SU-DHL-6 (cell line): ENCODE measurements at regions not wholly inside any gene's neighbourhood (a gene's known extent, or its start where the extent isn't known, plus 50 kb on each side); places are given as distances from the start of the nearest gene placed in this dataset.

Experiments used
- CTCF ChIP-seq: fragments of 200-600 bp; sonication (generic); IDR thresholded peaks from one replicate; pipeline ENCODE4 v1.5.1; 2017; ENCODE audit warnings: antibody characterized with exemption, mild to moderate bottlenecking, low read length, moderate library complexity; ENCODE audit not compliant: insufficient read depth, poor library complexity, severe bottlenecking
- EZH2phosphoT487 ChIP-seq: fragments of 200-600 bp; sonication (generic), shearing (Covaris generic); conservative IDR thresholded peaks from 2 replicates; pipeline ENCODE4 v1.6.1; 2018; ENCODE audit warnings: mild to moderate bottlenecking, antibody characterized with exemption, low read length, moderate library complexity, mixed read lengths

- TF ChIP-seq EZH2phosphoT487 (no peak), CTCF (no peak)
Observed at GRCh38 chr21:19048098-19048672, 644.6 kb upstream of the TMPRSS15 start.
